Neuronal stem cell (in vitro differentiated cells): ENCODE measurements at regions not wholly inside any gene's neighbourhood (a gene's known extent, or its start where the extent isn't known, plus 50 kb on each side); places are given as distances from the start of the nearest gene placed in this dataset.
"Not testable (repeated sequence)": the region's sequence is repeated elsewhere in the genome, so short reads cannot be mapped to it uniquely, and the experiment has no call there.

Experiments used
- DNase-seq: peaks from one replicate; pipeline ENCODE4 v3.0.0-alpha.2; 2013; ENCODE audit warnings: low spot score
- H2AFZ ChIP-seq: one replicate; pipeline ENCODE4 v1.6.1; 2013; ENCODE audit warnings: mild to moderate bottlenecking, low read length, inconsistent platforms
- H2AK5ac ChIP-seq: 2 replicates; pipeline ENCODE4 v1.6.1; 2013; ENCODE audit warnings: low read depth, mild to moderate bottlenecking, inconsistent platforms, low read length, moderate library complexity, mixed read lengths
- H2BK120ac ChIP-seq: 2 replicates; pipeline ENCODE4 v1.6.1; 2013; ENCODE audit warnings: low read depth, mild to moderate bottlenecking, inconsistent platforms, low read length, moderate library complexity, mixed read lengths
- H2BK12ac ChIP-seq: one replicate; pipeline ENCODE4 v1.6.1; 2013; ENCODE audit warnings: low read length, inconsistent platforms
- H2BK15ac ChIP-seq: 2 replicates; pipeline ENCODE4 v1.6.1; 2013; ENCODE audit warnings: mild to moderate bottlenecking, low read length, inconsistent platforms, mixed read lengths
- H2BK5ac ChIP-seq: one replicate; pipeline ENCODE4 v1.6.1; 2013; ENCODE audit warnings: inconsistent platforms, mild to moderate bottlenecking, low read length, moderate library complexity
- H3K14ac ChIP-seq: one replicate; pipeline ENCODE4 v1.6.1; 2013; ENCODE audit warnings: low read length, inconsistent platforms
- H3K18ac ChIP-seq: 2 replicates; pipeline ENCODE4 v1.6.1; 2013; ENCODE audit warnings: low read length, inconsistent platforms
- H3K23ac ChIP-seq: 2 replicates; pipeline ENCODE4 v1.6.1; 2013; ENCODE audit warnings: low read depth, mild to moderate bottlenecking, mixed read lengths, low read length, inconsistent platforms; ENCODE audit not compliant: poor library complexity
- H3K27ac ChIP-seq: replicated peaks from 3 replicates; pipeline ENCODE4 v1.5.1; 2013; ENCODE audit warnings: low read length, inconsistent platforms
- H3K27me3 ChIP-seq, 3 experiments: 2 replicates each; pipeline ENCODE4 v1.6.1; 2013; ENCODE audit warnings: low read length in 3 of 3, mild to moderate bottlenecking in 2 of 3, inconsistent platforms in 1 of 3, low read depth in 1 of 3, mixed read lengths in 1 of 3, moderate library complexity in 1 of 3; ENCODE audit not compliant: control insufficient read depth in 3 of 3, insufficient read depth in 3 of 3
- H3K36me3 ChIP-seq, 2 donors: replicated peaks in 1 of 2; 2 replicates each; pipeline ENCODE4 v1.6.1; 2013; ENCODE audit warnings: low read length in 2 of 2; ENCODE audit not compliant: control insufficient read depth in 2 of 2, insufficient read depth in 2 of 2
- H3K4ac ChIP-seq: 2 replicates; pipeline ENCODE4 v1.6.1; 2013; ENCODE audit warnings: inconsistent platforms, mild to moderate bottlenecking, low read length, moderate library complexity
- H3K4me1 ChIP-seq, 2 donors: 1 replicate in 1 of 2; 2 replicates in 1 of 2; pipeline ENCODE4 v1.6.1; 2013; ENCODE audit warnings: low read length in 2 of 2, low read depth in 1 of 2; ENCODE audit not compliant: control insufficient read depth in 2 of 2, insufficient read depth in 1 of 2
- H3K4me2 ChIP-seq: one replicate; pipeline ENCODE4 v1.6.1; 2013; ENCODE audit warnings: mild to moderate bottlenecking, low read length, inconsistent platforms; ENCODE audit not compliant: insufficient read depth, poor library complexity, severe bottlenecking
- H3K4me3 ChIP-seq, 2 donors: 2 replicates each; pipeline ENCODE4 v1.5.1; 2013; ENCODE audit warnings: low read length in 2 of 2, mild to moderate bottlenecking in 2 of 2, inconsistent platforms in 1 of 2, moderate library complexity in 1 of 2
- H3K79me1 ChIP-seq: one replicate; pipeline ENCODE4 v1.6.1; 2013; ENCODE audit warnings: low read depth, mild to moderate bottlenecking, inconsistent platforms, low read length, moderate library complexity
- H3K9ac ChIP-seq: one replicate; pipeline ENCODE4 v1.6.1; 2013; ENCODE audit warnings: mild to moderate bottlenecking, low read depth, low read length, inconsistent platforms; ENCODE audit not compliant: poor library complexity
- H3K9me3 ChIP-seq, 2 donors: replicated peaks in 1 of 2; 2 replicates each; pipeline versions ENCODE3 to v1.6.1; 2013; ENCODE audit warnings: low read length in 2 of 2, mild to moderate bottlenecking in 2 of 2, inconsistent platforms in 1 of 2, low read depth in 1 of 2, mixed read lengths in 1 of 2, moderate library complexity in 1 of 2; ENCODE audit not compliant: control insufficient read depth in 2 of 2, insufficient read depth in 1 of 2
- H4K8ac ChIP-seq: one replicate; pipeline ENCODE4 v1.6.1; 2013; ENCODE audit warnings: low read depth, mild to moderate bottlenecking, inconsistent platforms, low read length, moderate library complexity
- H4K91ac ChIP-seq: one replicate; pipeline ENCODE4 v1.6.1; 2013; ENCODE audit warnings: low read length, low read depth, mild to moderate bottlenecking, inconsistent platforms; ENCODE audit not compliant: poor library complexity
- WGBS, 2 donors: extraction: QIAGEN DNeasy Blood & Tissue Kit; methylation state at CpG; one replicate each; pipeline ENCODE4 v1.1.7; 2013; ENCODE audit warnings: missing lambda C conversion rate in 2 of 2, mixed read lengths in 1 of 2; ENCODE audit not compliant: insufficient read length in 2 of 2, insufficient replicate concordance in 1 of 2; ENCODE audit errors: extremely low coverage in 2 of 2; 5-methylcytosine and 5-hydroxymethylcytosine counted together

- not testable (repeated sequence) for H3K4me2 ChIP-seq, H2AFZ ChIP-seq, DNase-seq, H2BK12ac ChIP-seq, H3K14ac ChIP-seq, H3K4ac ChIP-seq, H2BK120ac ChIP-seq, H2BK15ac ChIP-seq, H4K91ac ChIP-seq, H3K9ac ChIP-seq, H2AK5ac ChIP-seq, H4K8ac ChIP-seq, H3K4me1 ChIP-seq, H3K18ac ChIP-seq, H3K4me3 ChIP-seq, H2BK5ac ChIP-seq, H3K36me3 ChIP-seq, H3K27me3 ChIP-seq, H3K9me3 ChIP-seq, H3K27ac ChIP-seq, H3K23ac ChIP-seq, H3K79me1 ChIP-seq
- WGBS, 2 donors = no CpG with 5 or more reads among the region's 3 CpGs
Observed at GRCh38 chr18:11457853-11458252, 151.5 kb upstream of the SLC35G4 start.

- no peak overlapping the region for H3K18ac ChIP-seq
- H2BK15ac ChIP-seq = no peak overlapping the region
- no peak overlapping the region for H3K9ac ChIP-seq
- no peaks in the 10 kb centered on the region for H3K9me3 ChIP-seq
- no peaks in the 10 kb centered on the region for H3K79me1 ChIP-seq
- WGBS, 2 donors = no CpG with 5 or more reads among the region's 5 CpGs
- H2BK12ac ChIP-seq = no peak overlapping the region
- no peak overlapping the region for H3K4me2 ChIP-seq
- no peak overlapping the region for H2AFZ ChIP-seq
- H3K14ac ChIP-seq = no peak overlapping the region
- no peaks in the 10 kb centered on the region for H3K27me3 ChIP-seq
- no peak overlapping the region for H2BK5ac ChIP-seq
- no peak for DNase-seq
- H3K36me3 ChIP-seq = no peaks in the 10 kb centered on the region
- H3K4ac ChIP-seq = no peak overlapping the region
- H3K23ac ChIP-seq = no peak overlapping the region
- no peak overlapping the region for H2AK5ac ChIP-seq
- H2BK120ac ChIP-seq = no peak overlapping the region
- no peaks in the 10 kb centered on the region for H3K4me1 ChIP-seq
- no peak overlapping the region for H3K27ac ChIP-seq
- H4K8ac ChIP-seq = no peak overlapping the region
- no peak overlapping the region for H4K91ac ChIP-seq
- no peak overlapping the region for H3K4me3 ChIP-seq
Observed at GRCh38 chr18:11454040-11454439, 155.4 kb upstream of the SLC35G4 start.

GRCh38 chr18:11444169-11444568, 165.2 kb upstream of the SLC35G4 start:
- not testable (repeated sequence) for H3K18ac ChIP-seq, H2AK5ac ChIP-seq, H3K4me3 ChIP-seq, DNase-seq, H4K91ac ChIP-seq, H2BK120ac ChIP-seq, H3K9me3 ChIP-seq, H2BK15ac ChIP-seq, H2BK5ac ChIP-seq, H3K4me2 ChIP-seq, H3K27me3 ChIP-seq, H3K23ac ChIP-seq, H3K27ac ChIP-seq, H3K79me1 ChIP-seq, H3K14ac ChIP-seq, H4K8ac ChIP-seq, H2AFZ ChIP-seq, H3K36me3 ChIP-seq, H3K9ac ChIP-seq, H3K4me1 ChIP-seq, H3K4ac ChIP-seq, H2BK12ac ChIP-seq
- no CpG with 5 or more reads among the region's 4 CpGs for WGBS, 2 donors

- H2BK15ac ChIP-seq = no peak overlapping the region
- WGBS, 2 donors = no CpG with 5 or more reads among the region's 2 CpGs
Observed at GRCh38 chr18:11437046-11437445, 172.3 kb upstream of the SLC35G4 start.

More at GRCh38 chr18:11437046-11437445, 172.3 kb upstream of the SLC35G4 start:
- Histone ChIP-seq H3K4ac (no peak overlapping the region), H3K79me1 (no peaks in the 10 kb centered on the region), H3K9ac (no peak overlapping the region), H4K91ac (no peak overlapping the region), H2BK5ac (no peak overlapping the region), H3K14ac (no peak overlapping the region), H3K18ac (no peak overlapping the region), H2AK5ac (no peak overlapping the region), H3K27ac (no peak overlapping the region), H3K4me2 (no peak overlapping the region), H2AFZ (no peak overlapping the region), H3K9me3 (no peaks in the 10 kb centered on the region), H2BK12ac (no peak overlapping the region), H3K4me3 (no peak overlapping the region), H3K4me1 (no peaks in the 10 kb centered on the region), H3K23ac (no peak overlapping the region), H3K36me3 (no peaks in the 10 kb centered on the region), H3K27me3 (no peaks in the 10 kb centered on the region), H4K8ac (no peak overlapping the region), H2BK120ac (no peak overlapping the region)
- DNase-seq = no peak
